OCI-LY3 (cell line): ENCODE measurements at regions not wholly inside any gene's neighbourhood (a gene's known extent, or its start where the extent isn't known, plus 50 kb on each side); places are given as distances from the start of the nearest gene placed in this dataset.

Experiments used
- H2AFZ ChIP-seq: fragments of 200-600, 300-600 bp; shearing (Covaris generic); 2 replicates; pipeline ENCODE4 v1.6.0; 2014; ENCODE audit warnings: antibody characterized with exemption, low read depth, low read length
- H3K27ac ChIP-seq: fragments of 200-600, 300-600 bp; sonication (generic); 2 replicates; pipeline ENCODE4 v1.5.1; 2014; ENCODE audit warnings: mild to moderate bottlenecking, low read length, moderate library complexity, mixed read lengths
- H3K27me3 ChIP-seq: fragments of 200-600, 300-600 bp; sonication (generic); 2 replicates; pipeline ENCODE4 v1.6.1; 2014; ENCODE audit warnings: low read depth, low read length, mixed read lengths
- H3K36me3 ChIP-seq: fragments of 200-600, 300-600 bp; sonication (generic); replicated peaks from 2 replicates; pipeline ENCODE3; 2014; ENCODE audit warnings: low read depth, low read length, mixed read lengths
- H3K4me1 ChIP-seq: fragments of 300-600, 200-600 bp; sonication (generic); 2 replicates; pipeline ENCODE4 v1.6.1; 2014; ENCODE audit warnings: low read length, mixed read lengths
- H3K4me2 ChIP-seq: fragments of 200-600, 300-600 bp; sonication (generic); 2 replicates; pipeline ENCODE4 v1.6.1; 2014; ENCODE audit warnings: low read length, mixed read lengths
- H3K4me3 ChIP-seq: fragments of 300-600, 200-600 bp; sonication (generic); 2 replicates; pipeline ENCODE4 v1.5.1; 2014; ENCODE audit warnings: antibody characterized with exemption, mild to moderate bottlenecking, low read length, moderate library complexity
- H3K79me2 ChIP-seq: fragments of 300-600, 200-600 bp; shearing (Covaris generic); 2 replicates; pipeline ENCODE4 v1.6.1; 2014; ENCODE audit warnings: mild to moderate bottlenecking, low read length, mixed read lengths
- H3K9ac ChIP-seq: fragments of 300-600, 200-600 bp; shearing (Covaris generic); 2 replicates; pipeline ENCODE4 v1.6.0; 2014; ENCODE audit warnings: mild to moderate bottlenecking, low read length, moderate library complexity
- H3K9me3 ChIP-seq: fragments of 200-600, 300-600 bp; shearing (Covaris generic); 2 replicates; pipeline ENCODE4 v1.6.1; 2014; ENCODE audit warnings: low read length, mixed read lengths; ENCODE audit not compliant: insufficient read depth
- H4K20me1 ChIP-seq: fragments of 200-600, 300-600 bp; sonication (generic); 2 replicates; pipeline ENCODE4 v1.6.1; 2016; ENCODE audit warnings: low read length, mixed read lengths; ENCODE audit not compliant: insufficient read depth
- EZH2phosphoT487 ChIP-seq: fragments of 200-600 bp; shearing (Covaris generic); IDR thresholded peaks from 2 replicates; pipeline ENCODE4 v1.6.1; 2018; ENCODE audit warnings: antibody characterized with exemption, mixed run types, low read depth
- TF ChIP-seq, protein P1 (sequence below): fragments of 200-600, 300-600 bp; sonication (generic); IDR thresholded peaks from 2 replicates; pipeline ENCODE4 v1.5.1; 2014; ENCODE audit warnings: antibody characterized with exemption, low read length, low read depth

GRCh38 chr3:163878396-163878795 is 1199.9 kb downstream of the SI start:
- Histone ChIP-seq H3K79me2 (no peaks in the 10 kb centered on the region), H3K27me3 (no peaks in the 10 kb centered on the region), H3K36me3 (no peaks in the 10 kb centered on the region), H3K9ac (no peak overlapping the region), H3K4me3 (no peak overlapping the region), H3K4me1 (no peaks in the 10 kb centered on the region), H4K20me1 (no peaks in the 10 kb centered on the region), H3K4me2 (no peak overlapping the region), H3K27ac (no peak overlapping the region), H3K9me3 (peaks cover 3% of the 10 kb centered on the region; the same call in 1 of the 2 replicates), H2AFZ (no peak overlapping the region)
- TF ChIP-seq, protein P1, sequence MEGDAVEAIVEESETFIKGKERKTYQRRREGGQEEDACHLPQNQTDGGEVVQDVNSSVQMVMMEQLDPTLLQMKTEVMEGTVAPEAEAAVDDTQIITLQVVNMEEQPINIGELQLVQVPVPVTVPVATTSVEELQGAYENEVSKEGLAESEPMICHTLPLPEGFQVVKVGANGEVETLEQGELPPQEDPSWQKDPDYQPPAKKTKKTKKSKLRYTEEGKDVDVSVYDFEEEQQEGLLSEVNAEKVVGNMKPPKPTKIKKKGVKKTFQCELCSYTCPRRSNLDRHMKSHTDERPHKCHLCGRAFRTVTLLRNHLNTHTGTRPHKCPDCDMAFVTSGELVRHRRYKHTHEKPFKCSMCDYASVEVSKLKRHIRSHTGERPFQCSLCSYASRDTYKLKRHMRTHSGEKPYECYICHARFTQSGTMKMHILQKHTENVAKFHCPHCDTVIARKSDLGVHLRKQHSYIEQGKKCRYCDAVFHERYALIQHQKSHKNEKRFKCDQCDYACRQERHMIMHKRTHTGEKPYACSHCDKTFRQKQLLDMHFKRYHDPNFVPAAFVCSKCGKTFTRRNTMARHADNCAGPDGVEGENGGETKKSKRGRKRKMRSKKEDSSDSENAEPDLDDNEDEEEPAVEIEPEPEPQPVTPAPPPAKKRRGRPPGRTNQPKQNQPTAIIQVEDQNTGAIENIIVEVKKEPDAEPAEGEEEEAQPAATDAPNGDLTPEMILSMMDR = no peak
- TF ChIP-seq EZH2phosphoT487 = no peak

DNA sequence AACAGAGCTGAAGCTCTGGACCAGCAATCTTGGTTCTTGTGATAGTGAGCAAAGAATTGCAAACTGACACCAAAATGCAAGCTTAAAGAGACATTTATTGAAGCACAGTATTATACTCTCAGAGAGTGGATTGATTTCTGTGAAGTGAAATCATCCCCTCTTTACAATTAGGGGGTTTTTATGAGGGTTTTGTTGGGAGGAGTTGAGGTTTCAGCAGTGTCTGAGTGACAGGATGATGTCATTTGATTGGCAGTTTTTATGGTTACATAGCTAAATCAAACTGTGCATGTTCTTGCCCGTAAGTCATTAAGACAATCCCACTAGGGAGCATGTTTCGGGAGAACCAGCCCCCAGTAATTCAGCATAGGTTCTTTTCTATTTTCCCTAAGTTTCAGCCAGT is 1200.5 kb downstream of the SI start:
- no peaks in the 10 kb centered on the region for H4K20me1 ChIP-seq
- TF ChIP-seq EZH2phosphoT487 = no peak
- TF ChIP-seq, protein P1 = no peak
- H3K36me3 ChIP-seq = no peaks in the 10 kb centered on the region
- H2AFZ ChIP-seq = no peak overlapping the region
- H3K9ac ChIP-seq = no peak overlapping the region
- no peaks in the 10 kb centered on the region for H3K27me3 ChIP-seq
- H3K9me3 ChIP-seq = peaks cover 3% of the 10 kb centered on the region; the same call in 1 of the 2 replicates
- no peaks in the 10 kb centered on the region for H3K4me1 ChIP-seq
- H3K4me3 ChIP-seq = no peak overlapping the region
- no peak overlapping the region for H3K27ac ChIP-seq
- H3K79me2 ChIP-seq = no peaks in the 10 kb centered on the region
- H3K4me2 ChIP-seq = no peak overlapping the region

DNA sequence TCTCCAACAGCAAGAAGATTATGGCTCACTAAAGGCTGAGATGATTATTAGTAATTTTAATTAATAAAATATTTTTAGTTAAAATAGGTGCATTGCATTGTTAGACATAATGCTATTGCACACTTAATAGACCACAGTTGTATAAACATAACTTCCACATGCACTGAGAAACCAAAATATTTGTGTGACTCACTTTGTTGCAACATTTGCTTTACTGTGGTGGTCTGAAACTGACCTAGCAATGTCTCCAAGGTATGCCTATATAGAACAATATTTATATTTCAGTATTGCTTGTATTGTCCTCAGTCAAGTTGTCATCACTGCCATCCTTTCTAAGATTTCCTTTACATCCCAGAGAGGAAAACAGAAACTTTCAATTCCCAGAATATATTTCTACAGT is 1215.2 kb downstream of the SI start:
- no peak overlapping the region for H3K4me2 ChIP-seq
- no peaks in the 10 kb centered on the region for H3K36me3 ChIP-seq
- H3K9ac ChIP-seq = no peak overlapping the region
- H3K4me3 ChIP-seq = no peak overlapping the region
- H2AFZ ChIP-seq = no peak overlapping the region
- H3K27ac ChIP-seq = no peak overlapping the region
- H3K4me1 ChIP-seq = no peaks in the 10 kb centered on the region
- H3K79me2 ChIP-seq = no peaks in the 10 kb centered on the region
- no peaks in the 10 kb centered on the region for H3K27me3 ChIP-seq
- TF ChIP-seq, protein P1 = no peak
- TF ChIP-seq EZH2phosphoT487 = no peak
- H4K20me1 ChIP-seq = no peaks in the 10 kb centered on the region
- H3K9me3 ChIP-seq = no peaks in the 10 kb centered on the region

- H3K27me3 ChIP-seq = no peaks in the 10 kb centered on the region
- no peaks in the 10 kb centered on the region for H3K36me3 ChIP-seq
- H3K4me2 ChIP-seq = no peak overlapping the region
- no peak overlapping the region for H3K27ac ChIP-seq
- no peak overlapping the region for H3K4me3 ChIP-seq
- H3K79me2 ChIP-seq = no peaks in the 10 kb centered on the region
- TF ChIP-seq, protein P1 = no peak
- no peak for TF ChIP-seq EZH2phosphoT487
- no peaks in the 10 kb centered on the region for H4K20me1 ChIP-seq
- no peaks in the 10 kb centered on the region for H3K4me1 ChIP-seq
- no peak overlapping the region for H3K9ac ChIP-seq
- no peaks in the 10 kb centered on the region for H3K9me3 ChIP-seq
- H2AFZ ChIP-seq = no peak overlapping the region
Observed at GRCh38 chr3:163852233-163852632, 1226.1 kb downstream of the SI start.
